ENCODE measurements at regions not wholly inside any gene's neighbourhood (a gene's known extent, or its start where the extent isn't known, plus 50 kb on each side); places are given as distances from the start of the nearest gene placed in this dataset.

GRCh38 chr2:138329591-138329990 lies 172.0 kb upstream of the SPOPL start:
- TF ChIP-seq CTCF (IDR thresholded peaks at IDR 0.05; ENCODE audit: unreplicated experiment) = no peak
- Mint-ChIP-seq H3K4me3 (ENCODE audit: unreplicated experiment) (no peak overlapping the region), H3K36me3 (ENCODE audit: low read depth, unreplicated experiment) (no peaks in the 10 kb centered on the region), H3K27me3 (ENCODE audit: unreplicated experiment) (no peaks in the 10 kb centered on the region), H3K4me1 (ENCODE audit: unreplicated experiment) (no peaks in the 10 kb centered on the region), H3K27ac (ENCODE audit: unreplicated experiment) (no peak overlapping the region), H3K9me3 (ENCODE audit: unreplicated experiment) (no peaks in the 10 kb centered on the region)
- DNase-seq (ENCODE audit: low spot score) = no peak

- Mint-ChIP-seq H3K27ac (ENCODE audit: unreplicated experiment) (no peak overlapping the region), H3K4me3 (ENCODE audit: unreplicated experiment) (no peak overlapping the region), H3K36me3 (ENCODE audit: low read depth, unreplicated experiment) (no peaks in the 10 kb centered on the region), H3K4me1 (ENCODE audit: unreplicated experiment) (no peaks in the 10 kb centered on the region), H3K27me3 (ENCODE audit: unreplicated experiment) (no peaks in the 10 kb centered on the region), H3K9me3 (ENCODE audit: unreplicated experiment) (no peaks in the 10 kb centered on the region)
- TF ChIP-seq CTCF (IDR thresholded peaks at IDR 0.05; ENCODE audit: unreplicated experiment) = no peak
- DNase-seq (ENCODE audit: low spot score) = no peak
These were observed 168.4 kb upstream of the SPOPL start for GRCh38 chr2:138333121-138333520.

GRCh38 chr2:138333677-138334076 lies 167.9 kb upstream of the SPOPL start:
- Mint-ChIP-seq H3K4me1 (ENCODE audit: unreplicated experiment) (no peaks in the 10 kb centered on the region), H3K36me3 (ENCODE audit: low read depth, unreplicated experiment) (no peaks in the 10 kb centered on the region), H3K4me3 (ENCODE audit: unreplicated experiment) (no peak overlapping the region), H3K9me3 (ENCODE audit: unreplicated experiment) (no peaks in the 10 kb centered on the region), H3K27me3 (ENCODE audit: unreplicated experiment) (no peaks in the 10 kb centered on the region), H3K27ac (ENCODE audit: unreplicated experiment) (no peak overlapping the region)
- no peak for DNase-seq (ENCODE audit: low spot score)
- no peak for TF ChIP-seq CTCF (IDR thresholded peaks at IDR 0.05; ENCODE audit: unreplicated experiment)

- no peaks in the 10 kb centered on the region for H3K4me1 Mint-ChIP-seq (ENCODE audit: unreplicated experiment)
- no peak for TF ChIP-seq CTCF (IDR thresholded peaks at IDR 0.05; ENCODE audit: unreplicated experiment)
- H3K27me3 Mint-ChIP-seq (ENCODE audit: unreplicated experiment) = no peaks in the 10 kb centered on the region
- H3K9me3 Mint-ChIP-seq (ENCODE audit: unreplicated experiment) = no peaks in the 10 kb centered on the region
- no peaks in the 10 kb centered on the region for H3K36me3 Mint-ChIP-seq (ENCODE audit: low read depth, unreplicated experiment)
- no peak overlapping the region for H3K27ac Mint-ChIP-seq (ENCODE audit: unreplicated experiment)
- H3K4me3 Mint-ChIP-seq (ENCODE audit: unreplicated experiment) = no peak overlapping the region
- DNase-seq (ENCODE audit: low spot score) = no peak
These were observed 167.2 kb upstream of the SPOPL start for GRCh38 chr2:138334323-138334722.

GRCh38 chr2:138335036-138335435 lies 166.5 kb upstream of the SPOPL start:
- TF ChIP-seq CTCF (IDR thresholded peaks at IDR 0.05; ENCODE audit: unreplicated experiment) = no peak
- H3K4me1 Mint-ChIP-seq (ENCODE audit: unreplicated experiment) = no peaks in the 10 kb centered on the region
- H3K36me3 Mint-ChIP-seq (ENCODE audit: low read depth, unreplicated experiment) = no peaks in the 10 kb centered on the region
- H3K4me3 Mint-ChIP-seq (ENCODE audit: unreplicated experiment) = no peak overlapping the region
- H3K27ac Mint-ChIP-seq (ENCODE audit: unreplicated experiment) = no peak overlapping the region
- H3K9me3 Mint-ChIP-seq (ENCODE audit: unreplicated experiment) = no peaks in the 10 kb centered on the region
- DNase-seq (ENCODE audit: low spot score) = no peak
- peaks cover 1% of the 10 kb centered on the region for H3K27me3 Mint-ChIP-seq (ENCODE audit: unreplicated experiment)

Data from endothelial cell (in vitro differentiated cells).